Caki2 (cell line): ENCODE measurements at regions not wholly inside any gene's neighbourhood (a gene's known extent, or its start where the extent isn't known, plus 50 kb on each side); places are given as distances from the start of the nearest gene placed in this dataset.
"Not testable (repeated sequence)": the region's sequence is repeated elsewhere in the genome, so short reads cannot be mapped to it uniquely, and the experiment has no call there.

ENCODE experiments used
- DNase-seq: peaks from one replicate; pipeline ENCODE4 v3.0.0-alpha.2; 2015; ENCODE audit warnings: low read depth
- in situ Hi-C: cut with HindIII; loops from 2 replicates; pipeline ENCODE4 v1.10.0; 2016; ENCODE audit warnings: low sequenced_read_pairs, low pct_unique_long_range_greater_than_20kb, mixed read lengths

- no peak for DNase-seq
- in situ Hi-C loops: no loop called here
Observed at GRCh38 chr13:26873386-26873698, 112.8 kb upstream of the GPR12 start.

GRCh38 chr13:26872525-26873385 lies 112.2 kb upstream of the GPR12 start:
- in situ Hi-C loops: no loop called here
- DNase-seq: no peak

GRCh38 chr13:26867451-26868091 lies 107.0 kb upstream of the GPR12 start:
- DNase-seq: peak; percentile 8
- in situ Hi-C loops: no loop called here

- in situ Hi-C loops: no loop called here
- no peak for DNase-seq
Observed at GRCh38 chr13:26864576-26864975, 104.0 kb upstream of the GPR12 start.

GRCh38 chr13:26861941-26862340 lies 101.4 kb upstream of the GPR12 start:
- in situ Hi-C loops: no loop called here

GRCh38 chr13:26855921-26856320 lies 95.3 kb upstream of the GPR12 start:
- in situ Hi-C loops: no loop called here
- DNase-seq: no peak

More at GRCh38 chr13:26861941-26862340, 101.4 kb upstream of the GPR12 start:
- DNase-seq: no peak

- in situ Hi-C loops: no loop called here
- no peak for DNase-seq
Observed at GRCh38 chr13:26855071-26855470, 94.5 kb upstream of the GPR12 start.

GRCh38 chr13:26853323-26853722 lies 92.7 kb upstream of the GPR12 start:
- DNase-seq: no peak
- in situ Hi-C loops: no loop called here

GRCh38 chr13:26847281-26847680 lies 86.7 kb upstream of the GPR12 start:
- no peak for DNase-seq
- in situ Hi-C loops: no loop called here

GRCh38 chr13:26845063-26845462 lies 84.5 kb upstream of the GPR12 start:
- DNase-seq, in situ Hi-C loops: not testable (repeated sequence)

GRCh38 chr13:26839682-26840081 lies 79.1 kb upstream of the GPR12 start:
- no peak for DNase-seq
- in situ Hi-C loops: no loop called here

- DNase-seq: no peak
- in situ Hi-C loops: no loop called here
Observed at GRCh38 chr13:26838821-26839220, 78.2 kb upstream of the GPR12 start.

- no peak for DNase-seq
- in situ Hi-C loops: no loop called here
Observed at GRCh38 chr13:26837997-26838396, 77.4 kb upstream of the GPR12 start.

GRCh38 chr13:26837102-26837501 lies 76.5 kb upstream of the GPR12 start:
- in situ Hi-C loops: no loop called here
- DNase-seq: no peak

GRCh38 chr13:26836626-26837025 lies 76.0 kb upstream of the GPR12 start:
- in situ Hi-C loops: no loop called here
- DNase-seq: no peak

- DNase-seq: no peak
- in situ Hi-C loops: no loop called here
Observed at GRCh38 chr13:26834646-26835045, 74.1 kb upstream of the GPR12 start.

GRCh38 chr13:26831336-26831908 lies 70.8 kb upstream of the GPR12 start:
- in situ Hi-C loops: no loop called here
- no peak for DNase-seq

GRCh38 chr13:26829716-26830115 lies 69.1 kb upstream of the GPR12 start:
- DNase-seq: no peak
- in situ Hi-C loops: no loop called here

GRCh38 chr13:26824581-26824980 lies 64.0 kb upstream of the GPR12 start:
- DNase-seq: no peak
- in situ Hi-C loops: no loop called here

- in situ Hi-C loops: no loop called here
Observed at GRCh38 chr13:26822146-26822545, 61.6 kb upstream of the GPR12 start.

More at GRCh38 chr13:26822146-26822545, 61.6 kb upstream of the GPR12 start:
- no peak for DNase-seq
